H9 (cell line): ENCODE measurements at regions not wholly inside any gene's neighbourhood (a gene's known extent, or its start where the extent isn't known, plus 50 kb on each side); places are given as distances from the start of the nearest gene placed in this dataset.

Source experiments
- DNase-seq: peaks from one replicate; pipeline ENCODE4 v3.0.0-alpha.2; 2017
- H2AFZ ChIP-seq: one replicate; pipeline ENCODE4 v1.6.1; 2013; ENCODE audit warnings: mild to moderate bottlenecking, low read length, control low read depth, moderate library complexity
- H2AK5ac ChIP-seq: 2 replicates; pipeline ENCODE4 v1.6.1; 2013; ENCODE audit warnings: low read length, control low read depth, mixed read lengths; ENCODE audit not compliant: insufficient read length
- H2BK120ac ChIP-seq: one replicate; pipeline ENCODE4 v1.6.1; 2013; ENCODE audit warnings: low read depth, mild to moderate bottlenecking, low read length, control low read depth, inconsistent platforms; ENCODE audit not compliant: poor library complexity, severe bottlenecking
- H2BK12ac ChIP-seq: 2 replicates; pipeline ENCODE4 v1.6.1; 2013; ENCODE audit warnings: low read length, control low read depth, mixed read lengths, low read depth; ENCODE audit not compliant: insufficient read length
- H2BK15ac ChIP-seq: 2 replicates; pipeline ENCODE4 v1.6.1; 2013; ENCODE audit warnings: low read depth, low read length, control low read depth
- H2BK20ac ChIP-seq: one replicate; pipeline ENCODE4 v1.6.1; 2013; ENCODE audit warnings: low read depth, mild to moderate bottlenecking, low read length, control low read depth, inconsistent platforms; ENCODE audit not compliant: poor library complexity, severe bottlenecking
- H2BK5ac ChIP-seq: 2 replicates; pipeline ENCODE4 v1.6.1; 2013; ENCODE audit warnings: low read length, control low read depth, mixed read lengths; ENCODE audit not compliant: insufficient read length
- H3K14ac ChIP-seq: 2 replicates; pipeline ENCODE4 v1.6.1; 2013; ENCODE audit warnings: low read length, control low read depth; ENCODE audit not compliant: insufficient read depth
- H3K18ac ChIP-seq: 2 replicates; pipeline ENCODE4 v1.6.1; 2013; ENCODE audit warnings: low read depth, mild to moderate bottlenecking, mixed read lengths, low read length, control low read depth; ENCODE audit not compliant: insufficient read length
- H3K23ac ChIP-seq: 2 replicates; pipeline ENCODE4 v1.6.1; 2013; ENCODE audit warnings: low read length, control low read depth, mixed read lengths, low read depth; ENCODE audit not compliant: insufficient read length
- H3K23me2 ChIP-seq: 2 replicates; pipeline ENCODE4 v1.6.1; 2013; ENCODE audit warnings: low read depth, mild to moderate bottlenecking, mixed read lengths, low read length, control low read depth; ENCODE audit not compliant: insufficient read length, poor library complexity, severe bottlenecking
- H3K27ac ChIP-seq: 2 replicates; pipeline ENCODE4 v1.5.1; 2013; ENCODE audit warnings: low read length, control low read depth, mixed read lengths, low read depth; ENCODE audit not compliant: insufficient read length
- H3K27me3 ChIP-seq: 2 replicates; pipeline ENCODE4 v1.6.1; 2013; ENCODE audit warnings: low read length, control low read depth, inconsistent platforms; ENCODE audit not compliant: insufficient read depth
- H3K4ac ChIP-seq: 2 replicates; pipeline ENCODE4 v1.6.1; 2013; ENCODE audit warnings: low read depth, mild to moderate bottlenecking, control low read depth, inconsistent platforms, low read length, moderate library complexity
- H3K4me1 ChIP-seq: 2 replicates; pipeline ENCODE4 v1.6.1; 2013; ENCODE audit warnings: low read length, control low read depth, inconsistent platforms; ENCODE audit not compliant: insufficient read depth
- H3K4me2 ChIP-seq: 2 replicates; pipeline ENCODE4 v1.6.1; 2013; ENCODE audit warnings: low read length, control low read depth, mixed read lengths; ENCODE audit not compliant: insufficient read length, insufficient read depth
- H3K56ac ChIP-seq: 2 replicates; pipeline ENCODE4 v1.6.1; 2013; ENCODE audit warnings: low read depth, mild to moderate bottlenecking, mixed read lengths, low read length, control low read depth; ENCODE audit not compliant: insufficient read length
- H3K79me1 ChIP-seq: 2 replicates; pipeline ENCODE4 v1.6.1; 2013; ENCODE audit warnings: low read depth, mild to moderate bottlenecking, moderate library complexity, low read length, control low read depth, inconsistent platforms; ENCODE audit not compliant: insufficient read depth, poor library complexity, severe bottlenecking
- H3K79me2 ChIP-seq: 2 replicates; pipeline ENCODE4 v1.6.1; 2013; ENCODE audit warnings: low read length, control low read depth, inconsistent platforms; ENCODE audit not compliant: insufficient read depth
- H3K9ac ChIP-seq: 2 replicates; pipeline ENCODE4 v1.6.1; 2013; ENCODE audit warnings: low read length, control low read depth, mixed read lengths; ENCODE audit not compliant: insufficient read length; ENCODE audit errors: extremely low read depth
- H3K9me3 ChIP-seq: one replicate; pipeline ENCODE4 v1.6.1; 2013; ENCODE audit warnings: low read depth, low read length, inconsistent platforms; ENCODE audit not compliant: control insufficient read depth
- H3T11ph ChIP-seq: one replicate; pipeline ENCODE4 v1.6.1; 2013; ENCODE audit warnings: mild to moderate bottlenecking, low read length, control low read depth, inconsistent platforms
- H4K20me1 ChIP-seq: one replicate; pipeline ENCODE4 v1.6.1; 2013; ENCODE audit not compliant: control insufficient read depth, insufficient read length, insufficient read depth
- H4K5ac ChIP-seq: 2 replicates; pipeline ENCODE4 v1.6.1; 2013; ENCODE audit warnings: low read depth, mild to moderate bottlenecking, mixed read lengths, low read length, control low read depth; ENCODE audit not compliant: insufficient read length
- H4K8ac ChIP-seq: replicated peaks from 2 replicates; pipeline ENCODE4 v1.6.1; 2013; ENCODE audit warnings: low read length, control low read depth, mixed read lengths, low read depth; ENCODE audit not compliant: insufficient read length
- H4K91ac ChIP-seq: 2 replicates; pipeline ENCODE4 v1.6.1; 2013; ENCODE audit warnings: low read depth, mild to moderate bottlenecking, moderate library complexity, mixed read lengths, low read length, control low read depth; ENCODE audit not compliant: insufficient read length
- H3K27ac Mint-ChIP-seq, 3 experiments: 2 replicates in 2 of 3; 3 replicates in 1 of 3; pipeline ENCODE4 v1.8.0; 2020 to 2021; ENCODE audit warnings: mixed read lengths in 3 of 3, mild to moderate bottlenecking in 1 of 3, moderate library complexity in 1 of 3
- H3K27me3 Mint-ChIP-seq: 2 replicates; pipeline ENCODE4 v1.8.0; 2021; ENCODE audit warnings: low read depth, mild to moderate bottlenecking, moderate library complexity, mixed read lengths
- H3K36me3 Mint-ChIP-seq, 3 experiments: 2 replicates in 2 of 3; 3 replicates in 1 of 3; pipeline ENCODE4 v1.8.0; 2020 to 2021; ENCODE audit warnings: low read depth in 3 of 3, mixed read lengths in 3 of 3; ENCODE audit not compliant: insufficient read depth in 1 of 3
- H3K4me1 Mint-ChIP-seq, 2 experiments: 2 replicates each; pipeline ENCODE4 v1.8.0; 2020; ENCODE audit warnings: mixed read lengths in 2 of 2
- H3K4me3 Mint-ChIP-seq, 2 experiments: 2 replicates in 1 of 2; 3 replicates in 1 of 2; pipeline ENCODE4 v1.8.0; 2020 to 2021; ENCODE audit warnings: mild to moderate bottlenecking in 2 of 2, mixed read lengths in 2 of 2, moderate library complexity in 1 of 2
- H3K9me3 Mint-ChIP-seq, 2 experiments: 2 replicates in 1 of 2; 3 replicates in 1 of 2; pipeline ENCODE4 v1.8.0; 2020; ENCODE audit warnings: mild to moderate bottlenecking in 2 of 2, mixed read lengths in 2 of 2, moderate library complexity in 1 of 2
- CTCF ChIP-seq: fragments of 200-600 bp; sonication (generic); conservative IDR thresholded peaks from 3 replicates; pipeline ENCODE4 v1.8.0; 2021; ENCODE audit warnings: antibody characterized with exemption, mild to moderate bottlenecking
- WGBS: extraction: QIAGEN DNeasy Blood & Tissue Kit; methylation state at CpG from one replicate; pipeline ENCODE4 v1.1.7; 2013; ENCODE audit warnings: missing lambda C conversion rate, low lambda C conversion rate, mixed read lengths; ENCODE audit not compliant: insufficient read length; ENCODE audit errors: extremely low coverage; 5-methylcytosine and 5-hydroxymethylcytosine counted together

- H3K56ac ChIP-seq: no peak overlapping the region
- no peaks in the 10 kb centered on the region for H3K79me2 ChIP-seq
- H3K79me1 ChIP-seq: no peaks in the 10 kb centered on the region
- H2BK15ac ChIP-seq: no peak overlapping the region
- Mint-ChIP-seq H3K27ac (no peak overlapping the region), H3K4me3 (no peak overlapping the region), H3K27me3 (no peaks in the 10 kb centered on the region), H3K4me1 (peaks cover 3 to 6% of the 10 kb centered on the region in 2 experiments; a peak in 1 of 4 replicates), H3K9me3 (no peaks in the 10 kb centered on the region; a peak in 1 of 5 replicates), H3K36me3 (no peaks in the 10 kb centered on the region)
- H4K8ac ChIP-seq: no peak overlapping the region
- no peak overlapping the region for H2AFZ ChIP-seq
- H3K9me3 ChIP-seq: no peaks in the 10 kb centered on the region
- H3K14ac ChIP-seq: no peak overlapping the region
- no peaks in the 10 kb centered on the region for H3K23me2 ChIP-seq
- H3K4ac ChIP-seq: no peak overlapping the region
- no peak overlapping the region for H2BK20ac ChIP-seq
- no peak overlapping the region for H4K5ac ChIP-seq
- H3K18ac ChIP-seq: no peak overlapping the region
- no peak overlapping the region for H3K23ac ChIP-seq
- no peaks in the 10 kb centered on the region for H4K20me1 ChIP-seq
- no peak overlapping the region for H4K91ac ChIP-seq
- no peak overlapping the region for H2AK5ac ChIP-seq
- no peak overlapping the region for H2BK5ac ChIP-seq
- H3K9ac ChIP-seq: no peak overlapping the region
- no peaks in the 10 kb centered on the region for H3K4me1 ChIP-seq
- no peak for TF ChIP-seq CTCF
- H3K27me3 ChIP-seq: no peaks in the 10 kb centered on the region
- no peak overlapping the region for H3T11ph ChIP-seq
- no peak overlapping the region for H3K4me2 ChIP-seq
- H2BK12ac ChIP-seq: no peak overlapping the region
- no peak overlapping the region for H2BK120ac ChIP-seq
- H3K27ac ChIP-seq: no peak overlapping the region
- DNase-seq: no peak
- WGBS: no CpG with 5 or more reads among the region's 1 CpG
These were observed 384.6 kb downstream of the SLC16A7 start for GRCh38 chr12:59980476-59980875.
